Lower lobe of right lung (tissue), 2 donors: ENCODE measurements at regions not wholly inside any gene's neighbourhood (a gene's known extent, or its start where the extent isn't known, plus 50 kb on each side); places are given as distances from the start of the nearest gene placed in this dataset.

Experiments used
- ATAC-seq, 2 donors: fragments of 200-7000 bp; cut with Tn5 transposase; one replicate each; pipeline ENCODE4 v1.9.1; 2020 to 2022; ENCODE audit warnings: mild to moderate bottlenecking in 2 of 2, moderate library complexity in 2 of 2
- DNase-seq: peaks from one replicate; pipeline ENCODE4 v3.0.0-alpha.2; 2020
- H3K27ac ChIP-seq: fragments of 200-600 bp; one replicate; pipeline ENCODE4 v1.8.0; 2022
- H3K27me3 ChIP-seq: fragments of 200-600 bp; one replicate; pipeline ENCODE4 v1.8.0; 2022; ENCODE audit warnings: low read depth
- H3K36me3 ChIP-seq: fragments of 200-600 bp; one replicate; pipeline ENCODE4 v1.8.0; 2022; ENCODE audit warnings: mild to moderate bottlenecking
- H3K4me1 ChIP-seq: fragments of 200-600 bp; one replicate; pipeline ENCODE4 v1.8.0; 2022
- H3K4me3 ChIP-seq: fragments of 200-600 bp; one replicate; pipeline ENCODE4 v1.8.0; 2022; ENCODE audit warnings: mild to moderate bottlenecking
- H3K9me3 ChIP-seq: fragments of 200-600 bp; one replicate; pipeline ENCODE4 v1.8.0; 2022
- CTCF ChIP-seq: fragments of 200-600 bp; IDR thresholded peaks from one replicate; pipeline ENCODE4 v1.8.0; 2022; ENCODE audit warnings: antibody characterized with exemption, mild to moderate bottlenecking
- intact Hi-C: fragments of 100-400 bp; cut with DNase I; formaldehyde crosslinking; loops from one replicate; pipeline ENCODE4 v1.11.0; 2022
- donor health status: DM: no; HTN: yes; CAD: no; lungs with severe emphysema.

- no peak overlapping the region for H3K4me3 ChIP-seq
- ATAC-seq (no peak), DNase-seq (no peak)
- intact Hi-C loops = no loop called here
- no peaks in the 10 kb centered on the region for H3K27me3 ChIP-seq
- no peak overlapping the region for H3K27ac ChIP-seq
- no peaks in the 10 kb centered on the region for H3K4me1 ChIP-seq
- no peaks in the 10 kb centered on the region for H3K9me3 ChIP-seq
- H3K36me3 ChIP-seq = no peaks in the 10 kb centered on the region
- TF ChIP-seq CTCF = no peak
These were observed 1662.1 kb upstream of the TENM3 start for GRCh38 chr4:180581061-180581460.

GRCh38 chr4:180587379-180587778, 1655.8 kb upstream of the TENM3 start:
- Histone ChIP-seq H3K36me3 (no peaks in the 10 kb centered on the region), H3K4me1 (no peaks in the 10 kb centered on the region), H3K27ac (no peak overlapping the region), H3K9me3 (no peaks in the 10 kb centered on the region), H3K4me3 (no peak overlapping the region), H3K27me3 (no peaks in the 10 kb centered on the region)
- DNase-seq (no peak), ATAC-seq (no peak)
- intact Hi-C loops = no loop called here
- TF ChIP-seq CTCF = no peak

- Histone ChIP-seq H3K36me3 (no peaks in the 10 kb centered on the region), H3K27ac (no peak overlapping the region), H3K4me1 (no peaks in the 10 kb centered on the region), H3K27me3 (no peaks in the 10 kb centered on the region), H3K4me3 (no peak overlapping the region), H3K9me3 (no peaks in the 10 kb centered on the region)
- no peak for ATAC-seq
- intact Hi-C loops = no loop called here
- no peak for DNase-seq
- TF ChIP-seq CTCF = no peak
These were observed 1653.6 kb upstream of the TENM3 start for GRCh38 chr4:180589575-180589974.

GRCh38 chr4:180596888-180597483, 1646.2 kb upstream of the TENM3 start:
- TF ChIP-seq CTCF = no peak
- ATAC-seq (no peak), DNase-seq (no peak)
- no peak overlapping the region for H3K4me3 ChIP-seq
- no peaks in the 10 kb centered on the region for H3K36me3 ChIP-seq
- intact Hi-C loops = no loop called here
- H3K27me3 ChIP-seq = no peaks in the 10 kb centered on the region
- H3K27ac ChIP-seq = no peak overlapping the region
- H3K9me3 ChIP-seq = no peaks in the 10 kb centered on the region
- H3K4me1 ChIP-seq = no peaks in the 10 kb centered on the region

- H3K4me1 ChIP-seq = no peaks in the 10 kb centered on the region
- ATAC-seq (no peak), DNase-seq (no peak)
- no peak overlapping the region for H3K27ac ChIP-seq
- H3K9me3 ChIP-seq = no peaks in the 10 kb centered on the region
- TF ChIP-seq CTCF = no peak
- H3K27me3 ChIP-seq = no peaks in the 10 kb centered on the region
- H3K36me3 ChIP-seq = no peaks in the 10 kb centered on the region
- no peak overlapping the region for H3K4me3 ChIP-seq
- intact Hi-C loops = no loop called here
These were observed 1644.9 kb upstream of the TENM3 start for GRCh38 chr4:180598281-180598680.

GRCh38 chr4:180603791-180604190, 1639.4 kb upstream of the TENM3 start:
- no peaks in the 10 kb centered on the region for H3K36me3 ChIP-seq
- no peak overlapping the region for H3K27ac ChIP-seq
- TF ChIP-seq CTCF = no peak
- H3K9me3 ChIP-seq = no peaks in the 10 kb centered on the region
- ATAC-seq = no peak
- no peak overlapping the region for H3K4me3 ChIP-seq
- H3K4me1 ChIP-seq = no peaks in the 10 kb centered on the region
- intact Hi-C loops = no loop called here
- no peak for DNase-seq
- H3K27me3 ChIP-seq = no peaks in the 10 kb centered on the region
